OCI-LY7 (cell line): ENCODE measurements at regions not wholly inside any gene's neighbourhood (a gene's known extent, or its start where the extent isn't known, plus 50 kb on each side); places are given as distances from the start of the nearest gene placed in this dataset.

ENCODE experiments used
- BruUV-seq: library from RNA; stranded (reverse); fragments of 400-500 nt; replicated peaks from 2 replicates; lab custom pipeline; 2021; lab: Mats Ljungman, UMichigan
- CTCF ChIA-PET: fragments of 300-600 bp; sonication (Branson Sonifier 250); formaldehyde crosslinking; loops from one replicate; lab custom pipeline; 2022; ENCODE audit warnings: antibody characterized with exemption; ENCODE audit not compliant: unreplicated experiment; lab: Charles Lee
- POLR2A ChIA-PET: fragments of 300-600 bp; sonication (Branson Sonifier 250); formaldehyde crosslinking; loops from one replicate; lab custom pipeline; 2022; ENCODE audit warnings: antibody characterized with exemption; lab: Charles Lee
- DNase-seq: peaks from one replicate; pipeline ENCODE4 v3.0.0-alpha.2; 2015; ENCODE audit warnings: low spot score
- H2AFZ ChIP-seq: fragments of 200-600 bp; sonication (generic), shearing (Covaris generic); 2 replicates; pipeline ENCODE4 v1.6.1; 2014; ENCODE audit warnings: mild to moderate bottlenecking, antibody characterized with exemption, low read length, moderate library complexity
- H3K27ac ChIP-seq: fragments of 200-600 bp; sonication (generic); 2 replicates; pipeline ENCODE4 v1.5.1; 2014; ENCODE audit warnings: mixed run types, low read depth, mild to moderate bottlenecking, moderate library complexity, low read length, inconsistent platforms; ENCODE audit not compliant: poor library complexity, severe bottlenecking
- H3K36me3 ChIP-seq: fragments of 200-600 bp; sonication (generic); 2 replicates; pipeline ENCODE4 v1.6.1; 2014; ENCODE audit warnings: mild to moderate bottlenecking, antibody characterized with exemption, low read length, moderate library complexity, mixed read lengths; ENCODE audit not compliant: insufficient read depth
- H3K4me1 ChIP-seq: fragments of 200-600 bp; sonication (generic); 2 replicates; pipeline ENCODE4 v1.5.1; 2014; ENCODE audit warnings: mild to moderate bottlenecking, low read length; ENCODE audit not compliant: insufficient read depth, poor library complexity, severe bottlenecking
- H3K4me2 ChIP-seq: fragments of 200-600 bp; sonication (generic); 2 replicates; pipeline ENCODE4 v1.6.1; 2014; ENCODE audit warnings: mild to moderate bottlenecking, low read length
- H3K4me3 ChIP-seq: fragments of 200-600 bp; sonication (generic); 2 replicates; pipeline ENCODE4 v1.5.1; 2014; ENCODE audit warnings: mild to moderate bottlenecking, low read depth, low read length; ENCODE audit not compliant: poor library complexity, severe bottlenecking
- H3K79me2 ChIP-seq: fragments of 200-600 bp; sonication (generic); 2 replicates; pipeline ENCODE4 v1.6.1; 2016; ENCODE audit warnings: low read depth, mild to moderate bottlenecking, low read length, moderate library complexity, mixed read lengths; ENCODE audit not compliant: insufficient read depth
- H3K9me2 ChIP-seq: fragments of 200-600 bp; sonication (generic); 2 replicates; pipeline ENCODE4 v1.6.1; 2016; ENCODE audit warnings: mild to moderate bottlenecking, low read length, mixed read lengths; ENCODE audit not compliant: insufficient read depth
- H3K9me3 ChIP-seq: fragments of 200-600 bp; sonication (generic); 2 replicates; pipeline ENCODE4 v1.6.1; 2014; ENCODE audit warnings: mild to moderate bottlenecking, mixed run types, low read length, mixed read lengths
- H4K20me1 ChIP-seq: fragments of 200-600 bp; sonication (generic); 2 replicates; pipeline ENCODE4 v1.6.1; 2014; ENCODE audit warnings: mild to moderate bottlenecking, antibody characterized with exemption, low read length, moderate library complexity, mixed read lengths; ENCODE audit not compliant: insufficient read depth
- EZH2phosphoT487 ChIP-seq: fragments of 200-600 bp; sonication (generic); IDR thresholded peaks from 2 replicates; pipeline ENCODE4 v1.6.1; 2018; ENCODE audit warnings: low read depth, borderline replicate concordance, mild to moderate bottlenecking, mixed run types, antibody characterized with exemption, low read length, moderate library complexity, mixed read lengths
- intact Hi-C: fragments of 100-400 bp; cut with micrococcal nuclease; formaldehyde crosslinking; loops from one replicate; pipeline ENCODE4 v1.10.0; 2022; ENCODE audit not compliant: unreplicated experiment
- TF ChIP-seq, protein P1 (sequence below): fragments of 200-600 bp; sonication (generic); conservative IDR thresholded peaks from 2 replicates; pipeline ENCODE4 v1.5.1; 2014; ENCODE audit warnings: mild to moderate bottlenecking, antibody characterized with exemption, low read length, moderate library complexity, mixed read lengths

DNA sequence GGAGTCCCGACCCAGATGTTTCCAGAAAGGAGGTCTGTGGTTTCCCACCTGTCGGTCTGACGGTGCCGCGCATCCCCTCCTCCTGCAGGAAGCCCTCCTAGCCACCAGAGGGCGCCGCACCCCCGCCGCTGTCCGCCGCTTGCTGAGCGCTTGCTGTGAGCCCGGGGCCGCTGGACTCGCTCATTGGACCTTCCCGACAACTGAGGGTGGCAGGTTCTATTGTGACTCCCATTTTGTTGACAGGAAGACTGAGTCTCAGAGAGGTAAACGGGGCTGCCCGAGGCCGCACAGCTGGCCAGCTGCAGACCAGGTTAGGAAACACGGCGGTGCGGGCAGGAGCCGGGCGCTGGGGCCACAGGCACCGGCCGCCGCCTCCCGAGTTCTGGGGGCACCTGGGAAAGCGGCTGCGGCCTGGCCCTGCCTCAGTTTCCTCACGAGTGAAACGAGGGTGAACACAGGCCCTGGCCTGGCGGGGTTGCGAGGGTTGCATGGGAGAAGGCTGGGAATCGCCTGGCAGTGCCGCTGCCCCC lies 191.1 kb upstream of the CIBAR2 start:
- Histone ChIP-seq H3K9me3 (no peaks in the 10 kb centered on the region), H3K9me2 (no peaks in the 10 kb centered on the region), H3K4me1 (peaks cover 58% of the 10 kb centered on the region), H3K27ac (peak overlapping the region; percentile 96), H3K4me3 (peak overlapping the region; percentile 70), H3K79me2 (no peaks in the 10 kb centered on the region), H4K20me1 (no peaks in the 10 kb centered on the region), H2AFZ (peak overlapping the region; percentile 50; the same call in 1 of the 2 replicates), H3K36me3 (no peaks in the 10 kb centered on the region), H3K4me2 (peak overlapping the region; percentile 85)
- ChIA-PET CTCF (no interaction called here), POLR2A (no interaction called here)
- intact Hi-C loops: loop anchor here (1.0 to 10.0 kb wide), 5 partner anchors 27 to 451 kb away; partner anchors contain the start of genes C16orf74 and GSE1
- peak; percentile 85 for DNase-seq
- TF ChIP-seq, protein P1, sequence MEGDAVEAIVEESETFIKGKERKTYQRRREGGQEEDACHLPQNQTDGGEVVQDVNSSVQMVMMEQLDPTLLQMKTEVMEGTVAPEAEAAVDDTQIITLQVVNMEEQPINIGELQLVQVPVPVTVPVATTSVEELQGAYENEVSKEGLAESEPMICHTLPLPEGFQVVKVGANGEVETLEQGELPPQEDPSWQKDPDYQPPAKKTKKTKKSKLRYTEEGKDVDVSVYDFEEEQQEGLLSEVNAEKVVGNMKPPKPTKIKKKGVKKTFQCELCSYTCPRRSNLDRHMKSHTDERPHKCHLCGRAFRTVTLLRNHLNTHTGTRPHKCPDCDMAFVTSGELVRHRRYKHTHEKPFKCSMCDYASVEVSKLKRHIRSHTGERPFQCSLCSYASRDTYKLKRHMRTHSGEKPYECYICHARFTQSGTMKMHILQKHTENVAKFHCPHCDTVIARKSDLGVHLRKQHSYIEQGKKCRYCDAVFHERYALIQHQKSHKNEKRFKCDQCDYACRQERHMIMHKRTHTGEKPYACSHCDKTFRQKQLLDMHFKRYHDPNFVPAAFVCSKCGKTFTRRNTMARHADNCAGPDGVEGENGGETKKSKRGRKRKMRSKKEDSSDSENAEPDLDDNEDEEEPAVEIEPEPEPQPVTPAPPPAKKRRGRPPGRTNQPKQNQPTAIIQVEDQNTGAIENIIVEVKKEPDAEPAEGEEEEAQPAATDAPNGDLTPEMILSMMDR: peak; percentile 97
- no peak for TF ChIP-seq EZH2phosphoT487
- no TSS peak for BruUV-seq

GRCh38 chr16:85304337-85304736 lies 192.1 kb upstream of the CIBAR2 start:
- no peaks in the 10 kb centered on the region for H3K9me2 ChIP-seq
- peak overlapping the region; percentile 85 for H3K4me2 ChIP-seq
- TF ChIP-seq, protein P1: 0 out of 2 replicates have a peak, but pooled peaks have one; percentile 13
- no peak for TF ChIP-seq EZH2phosphoT487
- CTCF ChIA-PET: interaction anchor here (0.6 to 4.0 kb wide), 5 partner anchors 9 to 137 kb away, joined by 3 to 18 read pairs (median 7); no protein-coding TSS in a partner anchor
- H3K9me3 ChIP-seq: no peaks in the 10 kb centered on the region
- no peak overlapping the region for H2AFZ ChIP-seq
- BruUV-seq: no TSS peak
- peak overlapping the region; percentile 96 for H3K27ac ChIP-seq
- H4K20me1 ChIP-seq: no peaks in the 10 kb centered on the region
- H3K36me3 ChIP-seq: no peaks in the 10 kb centered on the region
- POLR2A ChIA-PET: interaction anchor here (0.6 to 1.3 kb wide), 5 partner anchors 26 to 94 kb away, joined by 3 to 5 read pairs (median 4); no protein-coding TSS in a partner anchor
- peak; percentile 89 for DNase-seq
- peaks cover 67% of the 10 kb centered on the region for H3K4me1 ChIP-seq
- peak overlapping the region; percentile 70 for H3K4me3 ChIP-seq
- H3K79me2 ChIP-seq: no peaks in the 10 kb centered on the region
- intact Hi-C loops: loop anchor here (2.0 to 10.0 kb wide), 3 partner anchors 52 to 450 kb away; partner anchors contain the start of gene C16orf74
